ENCODE measurements at regions not wholly inside any gene's neighbourhood (a gene's known extent, or its start where the extent isn't known, plus 50 kb on each side); places are given as distances from the start of the nearest gene placed in this dataset.

DNA sequence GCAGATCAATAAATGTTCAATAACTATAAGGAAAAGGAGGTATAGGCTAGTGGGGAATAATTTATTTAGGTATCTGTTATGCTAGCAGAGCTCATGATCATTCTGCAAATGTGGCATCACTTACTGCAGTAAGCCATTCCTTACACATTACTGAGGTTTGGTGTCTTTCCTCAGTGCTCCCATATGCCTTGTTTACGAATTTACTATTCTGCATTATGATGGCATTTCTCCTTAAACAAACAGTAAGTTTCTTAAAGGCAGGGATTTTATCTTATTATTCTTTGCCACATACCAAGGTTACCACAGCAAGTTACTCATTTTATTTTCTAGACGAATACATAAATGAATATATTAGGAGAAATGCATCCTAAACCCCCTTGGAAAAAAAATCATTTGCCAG, 88.4 kb downstream of the DSEL start:
- H3K36me3 ChIP-seq (ENCODE audit: control insufficient read depth in 2 of 4, insufficient read depth in 4 of 4, low read length in 3 of 4): no peaks in the 10 kb centered on the region
- ChIA-PET CTCF (ENCODE audit: partially characterized antibody) (no interaction called here), POLR2A (ENCODE audit: partially characterized antibody) (no interaction called here)
- H2AK5ac ChIP-seq (ENCODE audit: low read depth, low read length): no peak overlapping the region
- no peaks in the 10 kb centered on the region for H3K79me1 ChIP-seq (ENCODE audit: low read depth, low read length)
- no peaks in the 10 kb centered on the region for H3K79me2 ChIP-seq (ENCODE audit: control insufficient read depth in 1 of 2, insufficient read depth in 2 of 2, low read length in 2 of 2)
- H3K56ac ChIP-seq (replicated peaks; ENCODE audit: insufficient read length, low read depth, low read length): no peak overlapping the region
- H2BK120ac ChIP-seq (replicated peaks; ENCODE audit: low read depth, low read length): no peak overlapping the region
- no peaks in the 10 kb centered on the region for H3K4me1 ChIP-seq (replicated peaks in 1 of 4; ENCODE audit: control insufficient read depth in 3 of 4, insufficient read depth in 4 of 4, low read length in 3 of 4)
- H3K4me3 ChIP-seq (ENCODE audit: extremely low read depth in 1 of 4, insufficient read depth in 2 of 4, low read depth in 3 of 4, low read length in 4 of 4): no peak overlapping the region
- H2BK20ac ChIP-seq (ENCODE audit: low read length): no peak overlapping the region
- H2AFZ ChIP-seq (ENCODE audit: low read length): no peak overlapping the region
- no peak overlapping the region for H2BK12ac ChIP-seq (ENCODE audit: low read depth, low read length)
- no peak overlapping the region for H2BK15ac ChIP-seq (ENCODE audit: low read length)
- H4K20me1 ChIP-seq (replicated peaks in 1 of 2; ENCODE audit: control insufficient read depth in 1 of 2, insufficient read depth in 2 of 2, low read length in 2 of 2): no peaks in the 10 kb centered on the region
- no peak overlapping the region for H4K91ac ChIP-seq (replicated peaks; ENCODE audit: insufficient read length, low read length)
- WGBS, 2 experiments (ENCODE audit: extremely low coverage in 1 of 2, insufficient coverage in 1 of 2, insufficient read length in 1 of 2, insufficient replicate concordance in 2 of 2, low coverage in 1 of 2, low lambda C conversion rate in 2 of 2, missing lambda C conversion rate in 1 of 2): 82% methylated on average over 2 of the region's 2 CpGs; no CpG with 5 or more reads in 1 of the 2 experiments
- DNase-seq (ENCODE audit: low read depth in 1 of 2, low spot score in 2 of 2): no peak
- no peaks in the 10 kb centered on the region for H3K23me2 ChIP-seq (ENCODE audit: low read depth, low read length)
- H3K27ac ChIP-seq (ENCODE audit: low read depth, low read length): no peak overlapping the region
- no peak overlapping the region for H3K4me2 ChIP-seq (ENCODE audit: insufficient read depth in 1 of 2, low read depth in 2 of 2, low read length in 2 of 2)
- no peak overlapping the region for H2BK5ac ChIP-seq (ENCODE audit: low read depth, low read length)
- no peaks in the 10 kb centered on the region for H3K27me3 ChIP-seq (replicated peaks in 1 of 4; ENCODE audit: control insufficient read depth in 3 of 4, extremely low read depth in 1 of 4, insufficient read depth in 3 of 4, low read length in 3 of 4)
- no peak overlapping the region for H3K4ac ChIP-seq (replicated peaks; ENCODE audit: insufficient read length, low read depth, low read length)
- no peak overlapping the region for H3K18ac ChIP-seq (ENCODE audit: extremely low read depth, low read length)
- H3K23ac ChIP-seq (ENCODE audit: insufficient read length): no peak overlapping the region
- H4K5ac ChIP-seq (ENCODE audit: insufficient read length, low read depth, low read length): no peak overlapping the region
- H3K9ac ChIP-seq (replicated peaks in 1 of 4; ENCODE audit: extremely low read depth in 1 of 4, low read depth in 3 of 4, low read length in 3 of 4): no peak overlapping the region
- FAIRE-seq: no peak
- H3K9me3 ChIP-seq (ENCODE audit: insufficient read depth in 2 of 2, low read depth in 1 of 2, low read length in 1 of 2): no peaks in the 10 kb centered on the region
- no peak overlapping the region for H3K14ac ChIP-seq (ENCODE audit: insufficient read length)
- no peak overlapping the region for H4K8ac ChIP-seq (ENCODE audit: extremely low read depth, insufficient read depth, low read length)
- TF ChIP-seq BRCA1 (IDR thresholded peaks at IDR 0.05; ENCODE audit: low read depth, low read length) (no peak), SP1 (IDR thresholded peaks at IDR 0.05; ENCODE audit: low read depth, low read length) (no peak), CHD1 (IDR thresholded peaks at IDR 0.05; ENCODE audit: low read depth, low read length) (no peak), RNF2 (IDR thresholded peaks at IDR 0.05; ENCODE audit: borderline replicate concordance, low read depth, low read length, missing control alignments, poor library complexity, severe bottlenecking) (no peak), GABPA (IDR thresholded peaks at IDR 0.05; ENCODE audit: borderline replicate concordance, insufficient read depth, low read length) (no peak), TCF12 (IDR thresholded peaks at IDR 0.05; ENCODE audit: low read depth, low read length) (no peak), TAF1 (IDR thresholded peaks at IDR 0.05; ENCODE audit: low read depth, low read length) (no peak), CHD2 (IDR thresholded peaks at IDR 0.05; ENCODE audit: low read length) (no peak), SIRT6 (IDR thresholded peaks at IDR 0.05; ENCODE audit: low read length) (no peak), SIN3A (conservative IDR thresholded peaks at IDR 0.05 in 1 of 2, IDR thresholded peaks at IDR 0.05 in 1 of 2; ENCODE audit: low read depth in 1 of 2, low read length in 2 of 2) (no peak), KDM4A (IDR thresholded peaks at IDR 0.05; ENCODE audit: low read depth, low read length, severe bottlenecking) (no peak), CBX5 (IDR thresholded peaks at IDR 0.05; ENCODE audit: low read depth, low read length) (no peak)

Measured in H1 (cell line).